CD4-positive, alpha-beta T cell (primary cell): ENCODE measurements at regions not wholly inside any gene's neighbourhood (a gene's known extent, or its start where the extent isn't known, plus 50 kb on each side); places are given as distances from the start of the nearest gene placed in this dataset.

ENCODE experiments used
- ATAC-seq: fragments of 200-7000 bp; cut with Tn5 transposase; one replicate; pipeline ENCODE4 v1.10.0; 2022; ENCODE audit warnings: mild to moderate bottlenecking; ENCODE audit not compliant: poor library complexity
- CTCF ChIA-PET: fragments of 350-600 bp; sonication (Branson Sonifier 250); formaldehyde crosslinking; loops from one replicate; lab custom pipeline; 2021; ENCODE audit warnings: antibody characterized with exemption, inconsistent platforms; lab: Charles Lee
- POLR2A ChIA-PET: fragments of 350-600 bp; sonication (Branson Sonifier 250); formaldehyde crosslinking; loops from one replicate; lab custom pipeline; 2021; ENCODE audit warnings: antibody characterized with exemption, inconsistent platforms; lab: Charles Lee
- DNase-seq, 14 experiments: peaks; one replicate each; pipeline ENCODE4 v3.0.0-alpha.2; 2013 to 2020; ENCODE audit warnings: mixed read lengths in 2 of 14
- H3K27ac ChIP-seq, 2 donors: one replicate each; pipeline versions ENCODE4 v1.5.1 to v1.7.0; 2013; ENCODE audit warnings: low read length in 2 of 2, low read depth in 1 of 2, mild to moderate bottlenecking in 1 of 2
- H3K27me3 ChIP-seq, 2 experiments: 1 replicate in 1 of 2; 2 replicates in 1 of 2; pipeline versions ENCODE4 v1.6.1 to v1.7.0; 2013; ENCODE audit warnings: low read length in 2 of 2, control low read depth in 1 of 2, mild to moderate bottlenecking in 1 of 2, moderate library complexity in 1 of 2; ENCODE audit not compliant: insufficient read depth in 2 of 2, control insufficient read depth in 1 of 2
- H3K36me3 ChIP-seq: one replicate; pipeline ENCODE4 v1.6.1; 2013; ENCODE audit warnings: low read length, control low read depth; ENCODE audit not compliant: insufficient read depth
- H3K4me1 ChIP-seq: one replicate; pipeline ENCODE4 v1.6.1; 2013; ENCODE audit warnings: low read length, control low read depth; ENCODE audit not compliant: insufficient read depth
- H3K4me3 ChIP-seq: one replicate; pipeline ENCODE4 v1.5.1; 2013; ENCODE audit warnings: mild to moderate bottlenecking, low read length, moderate library complexity
- H3K9me3 ChIP-seq, 2 experiments: 1 replicate in 1 of 2; 2 replicates in 1 of 2; pipeline versions ENCODE4 v1.6.1 to v1.7.0; 2013; ENCODE audit warnings: low read length in 2 of 2, mild to moderate bottlenecking in 2 of 2, control low read depth in 1 of 2, moderate library complexity in 1 of 2; ENCODE audit not compliant: control insufficient read depth in 1 of 2, insufficient read depth in 1 of 2
- H3K27ac Mint-ChIP-seq: one replicate; pipeline ENCODE4 v1.8.0; 2020; ENCODE audit warnings: mixed read lengths
- H3K27me3 Mint-ChIP-seq: one replicate; pipeline ENCODE4 v1.8.0; 2021; ENCODE audit warnings: mixed read lengths
- H3K36me3 Mint-ChIP-seq: one replicate; pipeline ENCODE4 v1.8.0; 2021; ENCODE audit warnings: low read depth, mixed read lengths
- H3K4me1 Mint-ChIP-seq: one replicate; pipeline ENCODE4 v1.8.0; 2021; ENCODE audit warnings: low read depth, mixed read lengths
- H3K4me3 Mint-ChIP-seq: one replicate; pipeline ENCODE4 v1.8.0; 2020; ENCODE audit warnings: mild to moderate bottlenecking, mixed read lengths
- H3K9me3 Mint-ChIP-seq: one replicate; pipeline ENCODE4 v1.8.0; 2020; ENCODE audit warnings: mixed read lengths
- intact Hi-C, 2 experiments: fragments of 100-400 bp; cut with DNase I in 1 of 2; cut with micrococcal nuclease in 1 of 2; formaldehyde crosslinking; loops; one replicate each; pipeline versions ENCODE4 v1.15.1 to v1.9.0; 2023 to 2025; cut with DNase I, micrococcal nuclease
- TF ChIP-seq, protein P1 (sequence below): fragments of 200-600 bp; IDR thresholded peaks from one replicate; pipeline ENCODE4 v1.8.0; 2022; ENCODE audit warnings: antibody characterized with exemption, mild to moderate bottlenecking

DNA sequence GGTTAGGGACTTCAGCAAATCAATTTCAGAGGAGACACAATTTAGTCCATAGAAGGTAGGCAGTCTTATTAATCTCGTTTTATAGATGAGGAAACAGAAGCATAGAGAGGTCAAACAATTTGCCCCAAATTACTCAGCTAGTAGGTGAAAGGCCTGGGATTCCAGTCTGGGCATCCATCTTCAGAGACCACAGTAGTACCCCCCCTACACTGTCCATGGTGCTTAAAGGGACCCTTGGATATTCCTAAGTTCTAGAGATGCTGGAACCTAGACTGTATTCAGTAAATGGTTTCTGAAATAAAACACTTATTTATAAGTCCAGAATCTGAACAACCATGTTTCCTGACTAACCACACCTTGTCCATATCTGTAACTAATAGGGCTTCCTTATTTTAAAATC, 174.8 kb downstream of the CEP135 start:
- no peak overlapping the region for H3K4me3 Mint-ChIP-seq
- Histone ChIP-seq H3K27me3 (peaks cover 0 to 5% of the 10 kb centered on the region in 2 experiments), H3K4me1 (no peaks in the 10 kb centered on the region), H3K9me3 (no peaks in the 10 kb centered on the region), H3K27ac (no peak overlapping the region), H3K36me3 (no peaks in the 10 kb centered on the region), H3K4me3 (no peak overlapping the region)
- no peaks in the 10 kb centered on the region for H3K4me1 Mint-ChIP-seq
- H3K9me3 Mint-ChIP-seq = no peaks in the 10 kb centered on the region
- ChIA-PET CTCF (no interaction called here), POLR2A (interaction anchor here (0.6 kb wide), 1 partner anchor 59 kb away, joined by 4 read pairs; no protein-coding TSS in a partner anchor)
- no peak overlapping the region for H3K27ac Mint-ChIP-seq
- no peak for ATAC-seq
- TF ChIP-seq, protein P1, sequence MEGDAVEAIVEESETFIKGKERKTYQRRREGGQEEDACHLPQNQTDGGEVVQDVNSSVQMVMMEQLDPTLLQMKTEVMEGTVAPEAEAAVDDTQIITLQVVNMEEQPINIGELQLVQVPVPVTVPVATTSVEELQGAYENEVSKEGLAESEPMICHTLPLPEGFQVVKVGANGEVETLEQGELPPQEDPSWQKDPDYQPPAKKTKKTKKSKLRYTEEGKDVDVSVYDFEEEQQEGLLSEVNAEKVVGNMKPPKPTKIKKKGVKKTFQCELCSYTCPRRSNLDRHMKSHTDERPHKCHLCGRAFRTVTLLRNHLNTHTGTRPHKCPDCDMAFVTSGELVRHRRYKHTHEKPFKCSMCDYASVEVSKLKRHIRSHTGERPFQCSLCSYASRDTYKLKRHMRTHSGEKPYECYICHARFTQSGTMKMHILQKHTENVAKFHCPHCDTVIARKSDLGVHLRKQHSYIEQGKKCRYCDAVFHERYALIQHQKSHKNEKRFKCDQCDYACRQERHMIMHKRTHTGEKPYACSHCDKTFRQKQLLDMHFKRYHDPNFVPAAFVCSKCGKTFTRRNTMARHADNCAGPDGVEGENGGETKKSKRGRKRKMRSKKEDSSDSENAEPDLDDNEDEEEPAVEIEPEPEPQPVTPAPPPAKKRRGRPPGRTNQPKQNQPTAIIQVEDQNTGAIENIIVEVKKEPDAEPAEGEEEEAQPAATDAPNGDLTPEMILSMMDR = no peak
- intact Hi-C loops = no loop called here
- H3K27me3 Mint-ChIP-seq = peaks cover 4% of the 10 kb centered on the region
- no peak for DNase-seq
- no peaks in the 10 kb centered on the region for H3K36me3 Mint-ChIP-seq

DNA sequence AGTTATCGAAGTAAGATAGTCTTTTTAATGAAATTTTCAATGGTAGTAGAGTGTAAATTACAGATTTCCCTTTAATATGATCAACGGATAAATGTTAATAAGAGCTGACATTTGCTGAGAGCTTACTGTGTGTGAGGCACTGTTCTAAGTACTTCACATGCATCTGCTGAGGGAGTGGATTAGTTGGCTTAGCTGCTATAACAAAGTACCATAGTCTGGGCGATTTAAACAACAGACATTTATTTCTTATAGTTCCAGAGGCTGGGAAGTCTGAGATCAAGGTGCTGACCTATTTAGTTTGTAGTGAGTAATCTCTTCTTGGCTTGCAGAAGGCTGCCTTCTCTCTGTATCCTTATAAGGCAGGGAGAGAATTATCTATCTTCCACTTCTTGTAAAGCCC, 174.3 kb downstream of the CEP135 start:
- no peak overlapping the region for H3K27ac Mint-ChIP-seq
- ATAC-seq (no peak), DNase-seq (no peak)
- H3K27me3 ChIP-seq = peaks cover 0 to 4% of the 10 kb centered on the region in 2 experiments
- TF ChIP-seq, protein P1 = no peak
- H3K36me3 ChIP-seq = no peaks in the 10 kb centered on the region
- no peaks in the 10 kb centered on the region for H3K4me1 ChIP-seq
- ChIA-PET CTCF (no interaction called here), POLR2A (interaction anchor here (0.6 kb wide), 1 partner anchor 58 kb away, joined by 4 read pairs; no protein-coding TSS in a partner anchor)
- no peaks in the 10 kb centered on the region for H3K9me3 Mint-ChIP-seq
- H3K27me3 Mint-ChIP-seq = peaks cover 4% of the 10 kb centered on the region
- intact Hi-C loops = no loop called here
- no peaks in the 10 kb centered on the region for H3K9me3 ChIP-seq
- H3K4me3 Mint-ChIP-seq = no peak overlapping the region
- H3K36me3 Mint-ChIP-seq = no peaks in the 10 kb centered on the region
- no peaks in the 10 kb centered on the region for H3K4me1 Mint-ChIP-seq
- no peak overlapping the region for H3K4me3 ChIP-seq
- H3K27ac ChIP-seq = no peak overlapping the region

DNA sequence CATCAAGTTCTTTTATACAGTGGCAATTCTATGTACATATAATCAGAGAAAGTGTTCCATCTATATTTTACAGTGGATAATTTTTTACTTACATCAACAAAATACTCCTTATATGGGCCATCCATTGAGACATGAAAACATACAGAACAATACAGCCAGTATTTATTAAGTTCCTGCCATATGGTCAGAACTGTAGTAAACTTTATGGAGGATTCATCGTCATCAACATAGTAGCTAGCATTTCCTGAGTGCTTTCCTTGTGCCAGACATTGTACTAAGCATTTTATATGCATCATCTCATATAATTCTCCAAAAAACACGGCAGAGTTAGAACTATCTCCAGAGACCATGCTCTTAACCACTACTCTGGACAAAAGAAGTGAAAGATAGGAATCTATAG, 170.1 kb downstream of the CEP135 start:
- ChIA-PET CTCF (no interaction called here), POLR2A (no interaction called here)
- no peak overlapping the region for H3K4me3 ChIP-seq

More for the DNA sequence above, 170.1 kb downstream of the CEP135 start:
- Histone ChIP-seq H3K36me3 (no peaks in the 10 kb centered on the region), H3K27ac (no peak overlapping the region), H3K4me1 (no peaks in the 10 kb centered on the region), H3K9me3 (no peaks in the 10 kb centered on the region), H3K27me3 (no peaks in the 10 kb centered on the region)
- DNase-seq (no peak), ATAC-seq (no peak)
- Mint-ChIP-seq H3K4me3 (no peak overlapping the region), H3K27ac (no peak overlapping the region), H3K4me1 (peaks cover 4% of the 10 kb centered on the region), H3K27me3 (no peaks in the 10 kb centered on the region), H3K9me3 (no peaks in the 10 kb centered on the region), H3K36me3 (no peaks in the 10 kb centered on the region)
- intact Hi-C loops = no loop called here
- TF ChIP-seq, protein P1 = no peak
